B cell (primary cell): ENCODE measurements at regions not wholly inside any gene's neighbourhood (a gene's known extent, or its start where the extent isn't known, plus 50 kb on each side); places are given as distances from the start of the nearest gene placed in this dataset.

Experiments
- EZH2 ChIP-seq: IDR thresholded peaks from 2 replicates; pipeline ENCODE4 v1.6.1; 2012; ENCODE audit warnings: borderline replicate concordance, low read depth, mild to moderate bottlenecking, moderate library complexity, low read length; ENCODE audit not compliant: insufficient read depth, poor library complexity, severe bottlenecking
- TF ChIP-seq, protein P1 (sequence below): fragments of 200-600 bp; IDR thresholded peaks from one replicate; pipeline ENCODE4 v1.8.0; 2022; ENCODE audit warnings: antibody characterized with exemption, mild to moderate bottlenecking

DNA sequence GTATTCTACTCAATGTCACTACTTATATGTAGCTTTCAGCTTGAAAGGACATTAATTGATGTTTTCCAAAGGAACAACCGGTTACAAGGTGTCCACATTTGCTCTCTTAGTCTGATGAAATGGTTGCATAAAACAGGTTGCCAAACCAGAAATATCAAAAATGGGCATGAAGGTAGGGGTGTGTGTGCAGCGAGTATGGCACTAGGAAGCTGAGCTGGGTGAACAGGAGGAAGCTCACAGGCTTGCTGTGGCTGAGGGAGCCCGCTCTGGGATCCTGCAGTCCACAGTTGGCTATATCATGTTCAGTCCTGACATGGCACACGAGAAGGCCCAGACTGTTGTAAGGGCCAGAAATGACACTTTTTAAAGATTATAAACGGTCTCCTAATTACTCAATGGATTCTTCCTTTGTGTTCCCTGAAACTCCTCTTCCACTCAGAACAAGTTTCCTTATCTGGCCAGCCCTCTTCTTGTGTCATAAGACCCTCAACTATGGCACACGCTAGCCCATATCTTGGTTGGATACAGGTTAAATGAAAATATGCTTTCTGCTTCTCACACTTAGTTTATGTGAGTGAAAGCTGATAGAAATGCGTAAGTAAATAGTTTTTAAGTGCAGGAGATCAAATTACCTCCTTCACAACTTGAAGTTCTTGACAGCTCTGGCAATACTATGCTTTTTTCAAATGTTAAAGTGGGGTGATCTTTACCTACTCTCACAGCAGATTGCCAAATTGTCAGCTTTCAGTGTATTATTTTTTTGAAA lies 201.5 kb downstream of the LMO4 start:
- TF ChIP-seq EZH2: no peak
- TF ChIP-seq, protein P1, sequence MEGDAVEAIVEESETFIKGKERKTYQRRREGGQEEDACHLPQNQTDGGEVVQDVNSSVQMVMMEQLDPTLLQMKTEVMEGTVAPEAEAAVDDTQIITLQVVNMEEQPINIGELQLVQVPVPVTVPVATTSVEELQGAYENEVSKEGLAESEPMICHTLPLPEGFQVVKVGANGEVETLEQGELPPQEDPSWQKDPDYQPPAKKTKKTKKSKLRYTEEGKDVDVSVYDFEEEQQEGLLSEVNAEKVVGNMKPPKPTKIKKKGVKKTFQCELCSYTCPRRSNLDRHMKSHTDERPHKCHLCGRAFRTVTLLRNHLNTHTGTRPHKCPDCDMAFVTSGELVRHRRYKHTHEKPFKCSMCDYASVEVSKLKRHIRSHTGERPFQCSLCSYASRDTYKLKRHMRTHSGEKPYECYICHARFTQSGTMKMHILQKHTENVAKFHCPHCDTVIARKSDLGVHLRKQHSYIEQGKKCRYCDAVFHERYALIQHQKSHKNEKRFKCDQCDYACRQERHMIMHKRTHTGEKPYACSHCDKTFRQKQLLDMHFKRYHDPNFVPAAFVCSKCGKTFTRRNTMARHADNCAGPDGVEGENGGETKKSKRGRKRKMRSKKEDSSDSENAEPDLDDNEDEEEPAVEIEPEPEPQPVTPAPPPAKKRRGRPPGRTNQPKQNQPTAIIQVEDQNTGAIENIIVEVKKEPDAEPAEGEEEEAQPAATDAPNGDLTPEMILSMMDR: no peak
